A549 (cell line): ENCODE measurements at regions not wholly inside any gene's neighbourhood (a gene's known extent, or its start where the extent isn't known, plus 50 kb on each side); places are given as distances from the start of the nearest gene placed in this dataset.
"Not testable (repeated sequence)": the region's sequence is repeated elsewhere in the genome, so short reads cannot be mapped to it uniquely, and the experiment has no call there.

Experiments used
- ATAC-seq, 2 experiments: fragments of 200-7000 bp in 1 of 2; fragments of >200 bp in 1 of 2; cut with Nextera tagmentation in 1 of 2; cut with Tn5 transposase in 1 of 2; 3 replicates each; pipeline versions ENCODE4 v1.8.0 to v1.9.1; 2018 to 2020; ENCODE audit warnings: mild to moderate bottlenecking in 1 of 2, moderate library complexity in 1 of 2
- CTCF ChIA-PET: fragments of 300-600 bp; sonication (Branson Sonifier 250); formaldehyde crosslinking; extraction: SDS; loops from one replicate; lab custom pipeline; 2021; ENCODE audit warnings: antibody characterized with exemption, inconsistent platforms; lab: Yijun Ruan, JAX
- POLR2A ChIA-PET: fragments of 350-600 bp; formaldehyde crosslinking; extraction: SDS; loops from one replicate; lab custom pipeline; 2021; ENCODE audit warnings: antibody characterized with exemption, inconsistent platforms; lab: Yijun Ruan, JAX
- DNase-seq, 2 experiments: peaks; one replicate each; pipeline versions ENCODE4 v3.0.0 to v3.0.0-alpha.2; 2011 to 2016; ENCODE audit warnings: low read depth in 1 of 2, low spot score in 1 of 2
- FAIRE-seq: peaks from 2 replicates; lab custom pipeline; 2011; peaks lifted over from hg19 to GRCh38; lab: Jason Lieb, UNC
- H3K27ac ChIP-seq, 2 experiments: fragments of >200 bp; sonication (Bioruptor Twin); formaldehyde crosslinking; 3 replicates each; pipeline ENCODE4 v1.5.1; 2016 to 2017
- H3K4me1 ChIP-seq: fragments of >200 bp; sonication (Bioruptor Twin); formaldehyde crosslinking; 3 replicates; pipeline ENCODE4 v1.6.1; 2016
- H3K4me2 ChIP-seq: fragments of >200 bp; sonication (Bioruptor Twin); formaldehyde crosslinking; 3 replicates; pipeline ENCODE4 v1.6.1; 2016
- H3K4me3 ChIP-seq: fragments of >200 bp; sonication (Bioruptor Twin); formaldehyde crosslinking; 3 replicates; pipeline ENCODE4 v1.5.1; 2016
- H3K9me3 ChIP-seq: fragments of >200 bp; sonication (Bioruptor Twin); formaldehyde crosslinking; 3 replicates; pipeline ENCODE4 v1.6.1; 2016
- BCL3 ChIP-seq: fragments of >200 bp; sonication (Bioruptor Twin); formaldehyde crosslinking; IDR thresholded peaks from 3 replicates; pipeline ENCODE4 v1.6.1; 2016
- CBX2 ChIP-seq: fragments of 200-600 bp; sonication (generic); IDR thresholded peaks from 2 replicates; pipeline ENCODE4 v1.6.1; 2016; ENCODE audit warnings: low read depth, mild to moderate bottlenecking, borderline replicate concordance
- CHD2 ChIP-seq: fragments of 150-350 bp; IDR thresholded peaks from 2 replicates; pipeline ENCODE4 v1.6.1; 2014; ENCODE audit warnings: low read length; ENCODE audit not compliant: partially characterized antibody
- CHD4 ChIP-seq: fragments of 200-600 bp; sonication (generic); IDR thresholded peaks from 2 replicates; pipeline ENCODE4 v1.6.1; 2016; ENCODE audit warnings: antibody characterized with exemption, mild to moderate bottlenecking, borderline replicate concordance
- EHF ChIP-seq: fragments of 250-450 bp; sonication (Bioruptor Pico); IDR thresholded peaks from 2 replicates; pipeline ENCODE4 v1.5.0; 2020; ENCODE audit warnings: mild to moderate bottlenecking
- EHMT2 ChIP-seq: fragments of 200-600 bp; sonication (generic); IDR thresholded peaks from 2 replicates; pipeline ENCODE4 v1.6.1; 2016; ENCODE audit warnings: antibody characterized with exemption, low read depth, mild to moderate bottlenecking, moderate library complexity
- ESRRA ChIP-seq: fragments of 150-350 bp; IDR thresholded peaks from 2 replicates; pipeline ENCODE4 v1.6.1; 2014; ENCODE audit warnings: mild to moderate bottlenecking, low read length, borderline replicate concordance
- FOSL2 ChIP-seq, 2 experiments: fragments of 450-650 bp in 1 of 2; fragments of >200 bp in 1 of 2; sonication (Bioruptor Twin) in 1 of 2; formaldehyde crosslinking; IDR thresholded peaks; 2 replicates each; pipeline versions ENCODE4 v1.5.0 to v1.6.1; 2016 to 2020; ENCODE audit warnings: mild to moderate bottlenecking in 1 of 2, moderate library complexity in 1 of 2
- FOXS1 ChIP-seq: fragments of 250-450 bp; sonication (Bioruptor Pico); IDR thresholded peaks from 2 replicates; pipeline ENCODE4 v1.5.0; 2020; ENCODE audit warnings: mild to moderate bottlenecking, moderate library complexity
- GATA3 ChIP-seq: IDR thresholded peaks from 2 replicates; pipeline ENCODE4 v1.6.1; 2012; ENCODE audit warnings: borderline replicate concordance
- HDAC2 ChIP-seq: fragments of 200-600 bp; sonication (generic); IDR thresholded peaks from 2 replicates; pipeline ENCODE4 v1.6.1; 2016
- JUN ChIP-seq, 2 experiments: fragments of >200 bp; sonication (Bioruptor Twin); formaldehyde crosslinking; IDR thresholded peaks; 2 replicates in 1 of 2; 3 replicates in 1 of 2; pipeline ENCODE4 v1.6.1; 2016 to 2017
- JUNB ChIP-seq: fragments of >200 bp; sonication (Bioruptor Twin); formaldehyde crosslinking; IDR thresholded peaks from 2 replicates; pipeline ENCODE4 v1.6.1; 2016
- NR3C1 ChIP-seq: fragments of >200 bp; sonication (Bioruptor Twin); formaldehyde crosslinking; IDR thresholded peaks from 3 replicates; pipeline ENCODE4 v1.6.1; 2017
- ZC3H11A ChIP-seq: fragments of 450-650 bp; IDR thresholded peaks from 2 replicates; pipeline ENCODE4 v1.6.1; 2014; ENCODE audit warnings: antibody characterized with exemption, mild to moderate bottlenecking
- ZFP36 ChIP-seq: fragments of 450-650 bp; IDR thresholded peaks from 2 replicates; pipeline ENCODE4 v1.6.1; 2014; ENCODE audit warnings: borderline replicate concordance; ENCODE audit not compliant: partially characterized antibody
- ZNF302 ChIP-seq: fragments of 250-450 bp; sonication (Bioruptor Pico); IDR thresholded peaks from 2 replicates; pipeline ENCODE4 v1.9.0; 2021; ENCODE audit warnings: inconsistent platforms, mild to moderate bottlenecking, moderate library complexity
- ZSCAN20 ChIP-seq: fragments of 250-450 bp; sonication (Bioruptor Pico); IDR thresholded peaks from 2 replicates; pipeline ENCODE4 v1.8.0; 2022; ENCODE audit warnings: mild to moderate bottlenecking, moderate library complexity
- WGBS: methylation state at CpG from one replicate; pipeline ENCODE4 v1.1.6; 2017; ENCODE audit errors: missing lambda C conversion rate; 5-methylcytosine and 5-hydroxymethylcytosine counted together
- TF ChIP-seq, protein P1 (sequence below): fragments of 200-600 bp; sonication (generic); IDR thresholded peaks from 2 replicates; pipeline ENCODE4 v1.6.1; 2016; ENCODE audit warnings: antibody characterized with exemption, mild to moderate bottlenecking, moderate library complexity
- TF ChIP-seq, protein P2 (sequence below): fragments of 250-450 bp; sonication (Bioruptor Pico); IDR thresholded peaks from 2 replicates; pipeline ENCODE4 v1.5.0; 2020; ENCODE audit warnings: low read depth, mild to moderate bottlenecking, moderate library complexity

- TF ChIP-seq FOXS1 (CRISPR knock-in tag) (no peak), ESRRA (no peak), CHD4 (no peak)
- TF ChIP-seq, protein P1, sequence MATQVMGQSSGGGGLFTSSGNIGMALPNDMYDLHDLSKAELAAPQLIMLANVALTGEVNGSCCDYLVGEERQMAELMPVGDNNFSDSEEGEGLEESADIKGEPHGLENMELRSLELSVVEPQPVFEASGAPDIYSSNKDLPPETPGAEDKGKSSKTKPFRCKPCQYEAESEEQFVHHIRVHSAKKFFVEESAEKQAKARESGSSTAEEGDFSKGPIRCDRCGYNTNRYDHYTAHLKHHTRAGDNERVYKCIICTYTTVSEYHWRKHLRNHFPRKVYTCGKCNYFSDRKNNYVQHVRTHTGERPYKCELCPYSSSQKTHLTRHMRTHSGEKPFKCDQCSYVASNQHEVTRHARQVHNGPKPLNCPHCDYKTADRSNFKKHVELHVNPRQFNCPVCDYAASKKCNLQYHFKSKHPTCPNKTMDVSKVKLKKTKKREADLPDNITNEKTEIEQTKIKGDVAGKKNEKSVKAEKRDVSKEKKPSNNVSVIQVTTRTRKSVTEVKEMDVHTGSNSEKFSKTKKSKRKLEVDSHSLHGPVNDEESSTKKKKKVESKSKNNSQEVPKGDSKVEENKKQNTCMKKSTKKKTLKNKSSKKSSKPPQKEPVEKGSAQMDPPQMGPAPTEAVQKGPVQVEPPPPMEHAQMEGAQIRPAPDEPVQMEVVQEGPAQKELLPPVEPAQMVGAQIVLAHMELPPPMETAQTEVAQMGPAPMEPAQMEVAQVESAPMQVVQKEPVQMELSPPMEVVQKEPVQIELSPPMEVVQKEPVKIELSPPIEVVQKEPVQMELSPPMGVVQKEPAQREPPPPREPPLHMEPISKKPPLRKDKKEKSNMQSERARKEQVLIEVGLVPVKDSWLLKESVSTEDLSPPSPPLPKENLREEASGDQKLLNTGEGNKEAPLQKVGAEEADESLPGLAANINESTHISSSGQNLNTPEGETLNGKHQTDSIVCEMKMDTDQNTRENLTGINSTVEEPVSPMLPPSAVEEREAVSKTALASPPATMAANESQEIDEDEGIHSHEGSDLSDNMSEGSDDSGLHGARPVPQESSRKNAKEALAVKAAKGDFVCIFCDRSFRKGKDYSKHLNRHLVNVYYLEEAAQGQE: no peak
- TF ChIP-seq, protein P2, sequence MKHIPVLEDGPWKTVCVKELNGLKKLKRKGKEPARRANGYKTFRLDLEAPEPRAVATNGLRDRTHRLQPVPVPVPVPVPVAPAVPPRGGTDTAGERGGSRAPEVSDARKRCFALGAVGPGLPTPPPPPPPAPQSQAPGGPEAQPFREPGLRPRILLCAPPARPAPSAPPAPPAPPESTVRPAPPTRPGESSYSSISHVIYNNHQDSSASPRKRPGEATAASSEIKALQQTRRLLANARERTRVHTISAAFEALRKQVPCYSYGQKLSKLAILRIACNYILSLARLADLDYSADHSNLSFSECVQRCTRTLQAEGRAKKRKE (CRISPR knock-in tag): no peak
Measured at GRCh38 chr3:146368882-146369523, 100.4 kb downstream of the PLSCR2 start (continued).

GRCh38 chr3:146359841-146360240 is 108.9 kb upstream of the PLSCR4 start:
- FAIRE-seq: no peak
- Histone ChIP-seq H3K9me3 (peaks cover 12% of the 10 kb centered on the region), H3K4me3 (no peak overlapping the region), H3K4me2 (no peak overlapping the region), H3K27ac (no peak overlapping the region), H3K4me1 (peaks cover under 1% of the 10 kb centered on the region; the same call in 1 of the 3 replicates)
- ChIA-PET CTCF (interaction anchor here (2.0 kb wide), 1 partner anchor 218 kb away, joined by 4 read pairs; no protein-coding TSS in a partner anchor), POLR2A (no interaction called here)
- TF ChIP-seq NR3C1 (no peak), CHD2 (no peak), JUN (IDR thresholded peaks at IDR 0.05) (no peak), EHMT2 (no peak), ZC3H11A (no peak), GATA3 (no peak), ZSCAN20 (CRISPR knock-in tag) (no peak), EHF (CRISPR knock-in tag) (no peak), HDAC2 (no peak), ZFP36 (no peak), CBX2 (no peak)
- no peak for DNase-seq
- WGBS: 34% methylated on average over 1 of the region's 1 CpG
- ATAC-seq: no peak

DNA sequence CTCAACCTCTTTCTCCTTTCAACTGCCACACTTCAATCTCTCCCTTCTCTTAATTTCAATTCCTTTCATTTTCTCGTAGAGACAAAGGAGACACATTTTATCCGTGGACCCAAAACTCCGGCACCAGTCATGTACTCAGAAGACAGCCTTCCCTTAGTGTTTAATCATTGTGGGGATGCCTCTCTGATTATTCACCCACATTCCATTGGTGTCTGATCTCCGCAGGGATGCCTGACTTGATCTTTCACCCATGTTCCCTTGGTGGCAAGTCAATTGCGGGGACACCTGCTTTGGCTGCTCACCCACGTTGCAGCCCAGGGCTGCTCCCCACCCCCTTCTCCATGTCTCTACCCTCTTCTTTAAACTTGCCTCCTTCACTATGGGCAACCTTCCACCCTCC is 103.5 kb upstream of the PLSCR4 start:
- H3K4me3 ChIP-seq; POLR2A ChIA-PET; CTCF ChIA-PET; H3K9me3 ChIP-seq; ATAC-seq; FAIRE-seq; TF ChIP-seq FOSL2 (IDR thresholded peaks at IDR 0.05): not testable (repeated sequence)
- peak overlapping the region; percentile 43 to 81; a peak in 5 of 6 replicates for H3K27ac ChIP-seq
- peaks cover 12% of the 10 kb centered on the region for H3K4me1 ChIP-seq
- WGBS: 12% methylated on average over 6 of the region's 6 CpGs
- peak in 1 of 2 experiments; percentile 33 for DNase-seq
- TF ChIP-seq JUN (IDR thresholded peaks at IDR 0.05) (0 out of 5 replicates have a peak, but pooled peaks of 1 of the 2 experiments have one; percentile 16), FOSL2 (CRISPR knock-in tag; IDR thresholded peaks at IDR 0.05) (peak; percentile 26; the same call in 1 of the 2 replicates)
- peak overlapping the region; percentile 65 for H3K4me2 ChIP-seq

- no peak for FAIRE-seq
- Histone ChIP-seq H3K4me1 (peaks cover 18% of the 10 kb centered on the region), H3K27ac (no peak overlapping the region), H3K4me2 (no peak overlapping the region), H3K4me3 (no peak overlapping the region), H3K9me3 (peaks cover 6% of the 10 kb centered on the region; the same call in 1 of the 3 replicates)
- ChIA-PET POLR2A (no interaction called here), CTCF (no interaction called here)
- DNase-seq: no peak
- WGBS: 84% methylated on average over 2 of the region's 2 CpGs
- TF ChIP-seq ZNF302 (CRISPR knock-in tag) (no peak), JUNB (no peak), BCL3 (no peak)
- no peak for ATAC-seq
Measured at GRCh38 chr3:146350852-146351251, 99.9 kb upstream of the PLSCR4 start.
